GM12872 (cell line): ENCODE measurements at regions not wholly inside any gene's neighbourhood (a gene's known extent, or its start where the extent isn't known, plus 50 kb on each side); places are given as distances from the start of the nearest gene placed in this dataset.

Experiments used
- TF ChIP-seq, protein P1 (sequence below): IDR thresholded peaks from 3 replicates; pipeline ENCODE4 v1.5.1; 2011; ENCODE audit warnings: low read depth, mild to moderate bottlenecking, low read length, moderate library complexity; ENCODE audit not compliant: insufficient read depth

DNA sequence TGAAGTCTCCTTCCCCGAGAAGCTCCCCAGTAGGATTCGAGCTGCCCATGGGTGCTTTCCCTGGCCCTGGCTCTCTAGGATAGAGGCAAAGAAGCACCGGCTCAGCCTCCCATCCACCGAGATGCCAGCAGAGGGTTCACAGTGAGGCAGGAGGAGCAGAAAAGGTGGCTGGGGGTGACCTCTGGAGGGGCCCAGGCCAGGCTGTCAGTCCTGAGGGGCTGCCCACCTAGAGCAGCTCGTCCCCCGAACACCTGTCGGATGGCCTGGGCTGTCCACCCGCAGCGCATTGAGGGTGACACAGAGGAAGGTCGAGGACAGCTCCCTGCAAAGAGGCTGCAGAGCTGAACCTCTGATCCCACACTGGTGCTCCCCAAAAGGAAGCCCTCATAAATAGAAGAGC lies 167.2 kb upstream of the PPP2R2D start:
- TF ChIP-seq, protein P1, sequence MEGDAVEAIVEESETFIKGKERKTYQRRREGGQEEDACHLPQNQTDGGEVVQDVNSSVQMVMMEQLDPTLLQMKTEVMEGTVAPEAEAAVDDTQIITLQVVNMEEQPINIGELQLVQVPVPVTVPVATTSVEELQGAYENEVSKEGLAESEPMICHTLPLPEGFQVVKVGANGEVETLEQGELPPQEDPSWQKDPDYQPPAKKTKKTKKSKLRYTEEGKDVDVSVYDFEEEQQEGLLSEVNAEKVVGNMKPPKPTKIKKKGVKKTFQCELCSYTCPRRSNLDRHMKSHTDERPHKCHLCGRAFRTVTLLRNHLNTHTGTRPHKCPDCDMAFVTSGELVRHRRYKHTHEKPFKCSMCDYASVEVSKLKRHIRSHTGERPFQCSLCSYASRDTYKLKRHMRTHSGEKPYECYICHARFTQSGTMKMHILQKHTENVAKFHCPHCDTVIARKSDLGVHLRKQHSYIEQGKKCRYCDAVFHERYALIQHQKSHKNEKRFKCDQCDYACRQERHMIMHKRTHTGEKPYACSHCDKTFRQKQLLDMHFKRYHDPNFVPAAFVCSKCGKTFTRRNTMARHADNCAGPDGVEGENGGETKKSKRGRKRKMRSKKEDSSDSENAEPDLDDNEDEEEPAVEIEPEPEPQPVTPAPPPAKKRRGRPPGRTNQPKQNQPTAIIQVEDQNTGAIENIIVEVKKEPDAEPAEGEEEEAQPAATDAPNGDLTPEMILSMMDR, result no peak

DNA sequence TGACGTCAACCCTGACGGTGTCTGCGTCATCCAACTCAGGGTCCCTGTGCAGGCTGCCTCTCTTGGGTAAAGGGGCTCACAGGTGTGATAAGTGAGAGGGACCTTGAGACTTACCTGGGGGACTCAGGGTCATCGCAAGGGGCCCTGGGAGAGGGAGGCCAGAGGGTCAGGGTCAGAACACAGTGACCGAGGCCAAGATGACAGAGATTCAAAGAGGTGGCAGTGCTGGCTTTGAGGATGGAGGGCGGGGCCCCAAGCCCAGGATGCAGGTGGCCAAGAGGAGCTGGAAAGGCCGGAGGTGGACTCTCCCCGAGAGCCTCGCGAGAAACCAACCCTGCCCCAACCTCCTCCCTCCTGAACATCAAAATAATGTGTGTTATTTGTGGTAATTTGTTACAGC lies 165.2 kb upstream of the PPP2R2D start:
- TF ChIP-seq, protein P1, result no peak

DNA sequence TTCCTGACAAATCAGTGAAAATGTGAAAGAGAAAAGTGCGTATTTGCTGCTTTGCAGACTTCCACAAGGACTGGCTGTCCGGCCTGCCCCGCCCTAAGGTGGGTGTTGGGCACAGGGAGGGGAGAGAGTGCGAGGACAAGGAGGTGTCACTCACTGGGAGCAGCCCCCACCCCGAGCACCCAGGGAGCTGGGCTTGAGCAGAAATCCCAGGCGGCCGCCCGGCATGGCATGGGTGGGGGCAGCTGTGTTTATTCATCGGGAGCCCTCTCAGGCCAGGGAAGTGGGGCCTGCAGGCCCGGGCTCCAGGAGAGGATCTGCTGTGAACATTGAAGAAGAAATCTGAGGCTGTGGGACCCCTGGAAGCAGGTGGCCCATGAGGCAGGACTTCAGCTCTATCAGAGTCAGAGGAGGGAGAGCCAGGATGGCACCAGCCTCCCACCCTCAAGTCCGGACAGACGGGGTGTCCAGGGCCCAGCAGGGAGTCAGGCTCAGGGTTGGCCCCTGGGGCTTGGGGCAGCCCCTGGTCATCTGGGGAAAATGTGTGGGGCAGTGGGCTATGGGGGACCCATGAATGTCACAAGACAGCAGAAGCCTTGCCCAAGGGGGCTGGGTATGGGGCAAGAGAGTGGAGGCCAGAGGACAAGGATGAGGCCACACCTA lies 164.4 kb upstream of the PPP2R2D start:
- TF ChIP-seq, protein P1, result no peak

DNA sequence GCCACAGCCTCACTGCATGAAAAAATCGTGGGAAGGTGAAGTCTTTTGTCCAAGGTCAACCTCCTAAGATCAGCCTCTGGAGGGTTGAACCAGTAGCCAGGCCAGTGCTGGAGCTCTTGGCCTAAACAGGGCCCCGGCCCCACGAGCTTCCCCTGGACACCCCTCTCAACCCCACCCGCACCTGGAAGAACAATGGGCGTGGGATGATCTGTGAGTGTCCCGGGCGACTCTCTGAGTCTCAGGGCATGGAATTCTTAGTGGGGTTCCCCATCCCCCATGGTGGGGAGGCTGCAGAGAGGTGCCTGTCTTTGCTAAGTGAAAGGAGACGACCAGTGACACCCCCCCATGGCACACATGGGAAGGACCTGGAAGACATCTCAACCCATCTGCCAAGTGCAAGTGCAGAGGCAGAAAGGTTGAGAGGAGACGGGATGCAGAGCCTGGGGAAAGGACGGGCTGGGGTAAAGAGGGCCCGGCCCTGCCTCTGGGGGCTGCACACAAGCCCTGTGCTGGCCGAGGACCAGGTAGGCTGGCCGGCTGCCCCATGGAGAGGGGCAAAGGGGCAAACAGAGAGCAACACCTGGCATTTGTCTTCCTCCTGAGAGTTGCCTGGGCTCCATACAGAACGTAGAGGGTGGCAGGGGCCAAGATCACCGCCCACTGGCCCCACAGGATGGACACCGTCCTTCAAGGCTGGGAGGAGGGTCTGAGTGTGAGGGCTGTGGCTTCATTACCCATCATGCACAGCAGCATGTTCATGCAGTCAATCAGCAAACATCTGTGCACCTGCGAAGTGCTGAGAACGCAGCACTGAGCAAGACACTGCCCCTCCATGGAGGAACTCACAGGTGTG lies 163.0 kb upstream of the PPP2R2D start:
- TF ChIP-seq, protein P1, result no peak

DNA sequence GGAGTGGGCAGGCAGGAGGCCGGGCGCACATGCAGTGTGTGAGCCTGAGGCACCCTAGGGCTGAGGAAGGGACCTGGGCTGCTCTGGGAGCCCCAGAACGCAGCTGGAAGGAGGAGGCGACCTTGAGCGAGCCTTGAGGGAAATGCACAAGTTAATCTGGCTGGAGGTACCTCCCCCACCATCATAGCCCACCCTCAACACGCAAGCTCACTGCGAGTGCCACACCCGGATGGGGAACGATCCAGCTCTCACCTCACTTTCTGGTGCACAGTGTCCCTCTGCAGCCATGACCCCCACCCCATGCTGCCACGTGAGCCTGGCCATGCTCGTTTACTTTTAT lies 162.4 kb upstream of the PPP2R2D start:
- TF ChIP-seq, protein P1, result no peak

DNA sequence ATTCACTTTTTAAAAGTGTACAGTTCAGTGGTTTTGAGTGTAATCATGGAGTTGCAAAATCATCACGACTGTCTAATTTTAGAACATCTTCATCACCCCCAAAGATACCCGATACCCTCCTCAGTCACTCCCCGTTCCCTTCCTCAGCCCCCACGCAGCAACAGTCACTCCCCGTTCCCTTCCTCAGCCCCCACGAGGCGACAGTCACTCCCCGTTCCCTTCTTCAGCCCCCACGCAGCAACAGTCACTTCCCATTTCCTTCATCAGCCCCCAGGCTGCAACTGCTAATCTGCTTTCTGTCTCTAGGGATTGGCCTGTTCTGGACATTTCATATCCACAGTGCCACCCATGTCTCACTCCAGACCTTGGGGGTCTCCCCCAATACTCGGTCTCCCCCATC lies 161.6 kb upstream of the PPP2R2D start:
- TF ChIP-seq, protein P1, result no peak

DNA sequence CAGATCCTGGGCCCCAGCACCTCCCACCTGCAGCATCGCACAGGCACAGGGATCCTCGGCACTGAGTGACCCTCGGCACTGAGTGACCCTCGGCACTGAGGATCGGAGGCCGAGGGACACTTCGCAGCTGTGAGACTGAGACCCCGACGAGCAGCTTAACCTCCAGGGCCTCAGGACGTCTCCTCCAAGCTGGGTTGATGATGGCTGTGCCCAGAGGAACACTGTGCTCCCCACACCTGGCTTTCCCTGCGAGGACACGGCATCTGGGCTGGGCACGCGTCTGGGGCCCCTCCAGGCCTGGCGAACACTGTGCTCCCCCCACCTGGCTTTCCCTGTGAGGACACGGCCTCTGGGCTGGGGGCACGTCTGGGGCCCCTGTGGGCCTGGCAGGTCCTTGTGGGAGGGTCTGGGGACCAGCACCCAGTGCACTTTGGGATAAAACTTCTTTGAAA lies 158.3 kb upstream of the PPP2R2D start:
- TF ChIP-seq, protein P1, result no peak
